Mesenteric fat pad (tissue), 1 donor: ENCODE measurements at regions not wholly inside any gene's neighbourhood (a gene's known extent, or its start where the extent isn't known, plus 50 kb on each side); places are given as distances from the start of the nearest gene placed in this dataset.
"Not testable (repeated sequence)": the region's sequence is repeated elsewhere in the genome, so short reads cannot be mapped to it uniquely, and the experiment has no call there.

Experiments used
- DNase-seq: peaks from one replicate; pipeline ENCODE4 v3.0.0-alpha.2; 2020; ENCODE audit warnings: low spot score
- donor health status: DM: yes; HTN: yes; CAD: no.

DNA sequence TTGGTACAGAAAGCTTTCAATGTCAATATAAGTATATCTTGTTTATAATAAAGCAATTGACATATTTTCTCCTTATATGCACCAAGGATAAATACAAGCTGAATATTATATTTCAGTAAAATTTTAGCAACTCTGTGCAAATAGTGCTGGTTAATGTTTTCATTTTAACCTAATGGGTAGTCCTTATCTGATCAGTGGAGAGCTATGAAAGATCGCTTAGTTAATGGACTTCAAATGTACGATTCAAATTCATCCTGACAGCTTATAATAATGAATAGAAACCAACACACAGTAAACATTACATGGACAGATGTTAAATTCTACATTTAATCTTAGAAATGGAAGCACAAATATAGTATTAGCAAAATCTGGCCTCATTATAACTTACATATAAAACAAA lies 1495.2 kb upstream of the C9orf72 start:
- no peak for DNase-seq

- DNase-seq, result no peak
Observed at GRCh38 chr9:29069376-29069775, 1496.1 kb upstream of the C9orf72 start.

DNA sequence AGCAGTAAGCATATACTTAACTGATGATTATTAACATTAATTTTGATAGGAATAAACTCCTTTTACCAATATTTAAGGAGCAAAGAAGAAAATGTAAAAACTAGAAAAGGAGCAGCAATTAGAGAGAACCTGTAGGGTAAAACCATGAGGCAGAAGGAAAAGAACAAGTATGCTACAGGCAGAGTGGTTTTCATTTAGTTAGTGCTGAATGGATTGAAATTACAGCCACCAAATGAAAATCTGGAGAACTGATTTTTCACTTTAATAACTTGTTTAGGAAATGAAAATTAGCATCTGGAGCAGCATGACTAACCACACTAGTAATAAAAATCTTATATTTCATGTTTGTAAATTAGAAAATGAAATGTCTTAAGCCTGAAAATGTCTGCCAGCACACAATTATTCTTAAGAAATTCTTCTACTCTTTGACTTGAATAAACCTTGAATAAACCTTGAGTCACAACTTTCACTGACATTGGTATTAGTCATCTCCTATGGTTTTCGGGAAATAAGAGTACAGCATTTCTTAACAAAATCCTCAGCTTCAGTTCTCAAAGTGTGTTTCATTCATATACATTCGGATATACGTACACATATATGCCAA lies 1504.9 kb upstream of the C9orf72 start:
- DNase-seq, result no peak

DNA sequence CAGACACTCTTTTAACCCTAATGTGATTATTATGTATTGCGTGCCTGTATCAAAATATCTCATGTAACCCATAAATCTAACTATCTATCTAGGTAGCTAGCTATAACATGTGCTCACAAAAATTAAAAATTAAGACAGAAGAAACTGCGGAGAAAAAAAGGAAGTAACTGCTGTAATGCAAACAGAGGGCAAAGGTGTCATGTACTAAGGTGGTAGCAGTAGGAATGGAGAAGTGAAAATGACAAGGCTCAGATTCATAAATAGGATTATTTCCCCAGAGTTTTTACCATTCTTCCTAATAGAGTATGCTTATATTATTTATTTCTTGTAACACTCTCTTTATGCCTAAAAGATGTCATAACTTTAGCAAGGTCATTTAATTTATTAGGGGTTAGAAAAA lies 1527.5 kb upstream of the C9orf72 start:
- DNase-seq, result no peak

GRCh38 chr9:29104166-29104565 lies 1530.9 kb upstream of the C9orf72 start:
- DNase-seq, result not testable (repeated sequence)

DNA sequence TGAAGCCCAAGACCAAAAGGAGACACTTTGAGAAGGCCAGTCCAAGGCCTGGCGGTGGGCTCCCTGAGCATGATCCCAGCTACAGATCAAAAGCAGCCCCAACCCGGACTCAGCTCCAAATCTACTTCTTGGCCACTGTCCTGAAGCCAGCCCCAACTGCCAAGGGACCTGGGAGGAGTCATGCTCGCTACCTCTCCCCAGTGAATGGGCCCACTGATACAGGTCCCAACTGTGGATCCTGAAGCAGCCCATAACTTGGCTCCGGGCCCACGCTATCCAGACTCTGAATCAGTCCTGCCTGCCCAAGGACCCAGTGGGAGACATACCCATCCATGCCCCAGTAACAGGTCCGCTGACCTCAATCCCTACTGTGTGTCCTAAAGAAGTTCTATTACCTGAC lies 1545.3 kb upstream of the C9orf72 start:
- no peak for DNase-seq

GRCh38 chr9:29126783-29127182 lies 1553.5 kb upstream of the C9orf72 start:
- no peak for DNase-seq

- DNase-seq, result no peak
Observed at GRCh38 chr9:29129763-29130162, 1556.5 kb upstream of the C9orf72 start.

DNA sequence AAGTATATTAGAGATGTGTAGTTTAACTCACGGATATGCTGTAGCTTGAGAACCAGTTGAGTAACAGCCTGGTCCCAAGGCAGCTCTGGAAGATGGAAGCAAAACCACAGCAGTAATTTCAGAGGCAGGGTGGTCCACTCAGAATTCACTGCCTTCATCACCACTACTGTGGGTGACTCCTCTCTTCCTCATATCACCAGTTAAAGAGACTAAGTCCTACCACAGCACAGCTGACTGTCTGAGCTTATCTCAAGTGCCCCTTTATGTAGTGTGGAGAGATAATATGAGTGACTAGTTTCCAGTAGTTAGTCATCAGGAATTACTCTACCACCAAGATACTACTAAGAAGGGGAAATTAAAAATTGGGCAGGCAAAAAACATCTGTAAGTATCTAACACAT lies 1571.2 kb upstream of the C9orf72 start:
- DNase-seq, result no peak

- DNase-seq, result no peak
Observed at GRCh38 chr9:29150606-29151005, 1577.3 kb upstream of the C9orf72 start.

DNA sequence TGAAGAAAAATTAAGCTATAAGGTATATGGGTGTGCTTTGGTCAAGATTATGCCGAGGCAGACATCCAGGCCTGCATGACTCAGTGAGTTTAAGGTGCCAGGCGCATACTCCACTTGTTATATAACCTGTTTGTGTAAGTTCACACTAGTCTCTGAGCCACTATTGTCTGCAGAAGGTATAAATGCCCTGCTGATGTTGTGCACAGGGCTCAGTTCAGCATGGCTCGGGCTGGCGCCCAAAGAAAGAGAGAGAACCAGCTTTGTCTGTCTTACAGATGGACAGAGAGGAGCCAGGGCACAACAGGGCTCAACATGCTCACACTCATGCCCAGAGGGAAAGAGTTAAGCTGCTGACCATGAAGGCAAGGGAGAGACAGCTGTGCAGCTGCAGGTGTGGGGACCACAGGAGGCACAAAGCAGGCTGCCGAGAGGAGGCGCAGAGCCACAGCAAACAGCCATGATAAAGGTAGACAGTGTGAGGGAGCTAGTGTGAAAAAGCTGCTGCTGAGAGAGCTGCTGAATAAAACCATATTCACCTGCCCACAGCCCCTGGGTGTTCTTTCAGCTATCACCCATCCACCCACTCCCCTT lies 1587.6 kb upstream of the C9orf72 start:
- no peak for DNase-seq

GRCh38 chr9:29174136-29174535 lies 1600.9 kb upstream of the C9orf72 start:
- DNase-seq, result no peak

- no peak for DNase-seq
Observed at GRCh38 chr9:29176231-29176630, 1603.0 kb upstream of the C9orf72 start.

DNA sequence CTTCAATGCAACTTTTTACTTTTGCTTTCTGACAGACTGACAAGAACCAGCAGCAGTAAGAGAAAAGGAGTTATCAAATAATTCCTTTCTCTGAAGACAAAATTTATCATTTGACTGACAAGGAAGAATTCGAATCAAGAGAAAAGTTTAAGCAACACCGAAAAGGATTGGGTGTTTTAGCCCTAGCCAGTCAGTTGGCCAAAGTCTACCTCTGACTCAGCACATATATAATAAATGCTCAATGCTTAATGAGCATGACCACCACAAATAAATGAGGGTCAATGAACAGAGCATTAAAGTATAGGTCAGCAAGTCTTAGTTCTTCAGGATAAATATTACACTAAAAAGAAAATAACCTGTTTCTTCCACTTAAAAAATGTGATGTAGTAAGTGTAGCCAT lies 1603.5 kb upstream of the C9orf72 start:
- no peak for DNase-seq

DNA sequence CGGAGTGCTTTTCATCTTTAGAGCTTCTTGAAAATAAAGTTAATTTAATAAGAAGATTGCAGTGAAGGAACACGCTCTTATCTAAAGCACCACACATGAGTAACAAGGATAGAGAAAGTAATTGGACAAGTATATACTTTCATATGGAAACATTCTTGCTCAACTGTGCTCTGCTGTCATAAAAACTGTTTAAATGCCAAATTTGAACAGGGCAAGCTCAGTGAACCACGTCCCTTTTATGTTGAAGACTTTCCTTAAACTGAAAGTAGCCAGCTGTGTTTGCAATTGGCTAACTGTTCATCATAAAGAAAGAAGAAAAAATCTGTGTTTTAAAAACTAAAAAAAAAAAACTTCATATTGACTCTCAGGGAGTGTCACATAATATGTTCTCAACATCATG lies 1610.7 kb upstream of the C9orf72 start:
- DNase-seq, result no peak

GRCh38 chr9:29188771-29189170 lies 1615.5 kb upstream of the C9orf72 start:
- not testable (repeated sequence) for DNase-seq

GRCh38 chr9:29189221-29189620 lies 1615.9 kb upstream of the C9orf72 start:
- DNase-seq, result not testable (repeated sequence)

- DNase-seq, result no peak
Observed at GRCh38 chr9:29198861-29199260, 1625.6 kb upstream of the C9orf72 start.

GRCh38 chr9:29199975-29200374 lies 1626.7 kb upstream of the C9orf72 start:
- DNase-seq, result no peak

DNA sequence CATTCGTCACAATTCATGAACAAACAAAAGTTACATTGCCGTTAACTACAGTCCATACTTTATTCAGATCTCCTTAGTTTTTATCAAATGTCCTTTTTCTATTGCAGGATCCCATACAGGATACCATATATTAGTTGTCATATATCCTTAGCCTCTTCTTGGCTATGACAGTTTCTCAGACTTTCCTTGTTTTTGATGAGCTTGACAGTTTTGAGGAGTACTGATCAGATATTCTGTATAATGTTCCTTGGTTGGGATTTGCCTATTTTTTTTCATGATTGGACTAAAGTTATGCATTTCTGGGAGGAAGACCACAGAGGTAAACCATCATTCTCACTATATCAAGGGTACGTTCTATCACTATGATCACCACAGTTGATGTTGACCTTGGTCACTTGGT lies 1627.4 kb upstream of the C9orf72 start:
- DNase-seq, result no peak

DNA sequence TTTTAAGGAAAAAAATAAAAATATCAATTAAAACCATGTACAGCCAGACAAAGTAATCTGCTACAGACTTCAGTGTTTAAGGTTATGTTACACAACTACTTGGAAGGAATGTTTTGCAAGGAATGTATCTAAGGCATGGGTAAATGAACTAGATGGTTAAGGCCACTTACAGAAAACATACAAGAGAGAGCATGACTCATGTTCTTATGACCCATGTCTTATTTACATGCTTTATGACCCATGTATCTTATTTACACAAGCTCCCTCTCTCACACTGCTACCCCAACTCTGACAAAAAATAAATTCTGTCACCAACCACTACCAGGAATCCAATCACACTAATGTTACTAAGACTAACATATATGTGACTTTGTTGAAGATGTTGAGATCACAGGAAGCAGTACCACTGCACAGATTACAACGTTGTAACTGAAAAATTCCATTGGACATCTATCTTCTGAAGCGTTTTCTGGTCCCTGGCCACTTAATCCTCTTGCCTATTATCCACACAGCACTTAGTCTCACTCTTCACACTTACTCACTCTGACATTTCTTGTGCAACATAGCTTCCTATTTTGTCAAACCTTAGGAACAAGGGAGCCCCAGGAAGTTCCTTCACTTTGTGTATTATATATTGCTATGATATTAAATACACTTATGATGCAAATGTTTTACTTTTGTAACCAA lies 1630.1 kb upstream of the C9orf72 start:
- no peak for DNase-seq

DNA sequence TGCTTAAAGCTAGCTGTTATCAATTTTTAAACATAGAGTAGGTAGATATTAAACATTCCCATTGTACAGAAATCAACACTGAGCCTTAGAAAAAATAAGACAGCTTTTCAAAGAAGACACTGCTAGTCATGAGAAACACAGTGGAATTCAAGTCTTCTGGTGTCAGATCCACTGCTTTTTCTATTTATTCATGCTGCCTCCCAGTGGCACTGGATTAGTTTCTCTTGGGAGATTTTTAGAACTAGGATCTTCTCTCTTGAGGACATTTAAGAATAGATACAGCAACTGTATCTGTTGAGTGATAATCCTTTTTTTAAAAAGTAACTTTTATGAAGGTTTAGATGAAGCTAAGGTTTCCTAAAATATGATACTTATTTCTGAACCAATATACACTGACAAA lies 1635.4 kb upstream of the C9orf72 start:
- DNase-seq, result no peak

- no peak for DNase-seq
Observed at GRCh38 chr9:29209748-29210291, 1636.5 kb upstream of the C9orf72 start.
